ENCODE measurements at regions not wholly inside any gene's neighbourhood (a gene's known extent, or its start where the extent isn't known, plus 50 kb on each side); places are given as distances from the start of the nearest gene placed in this dataset.

- TF ChIP-seq CTCF (IDR thresholded peaks at IDR 0.05) (no peak), POLR2A (IDR thresholded peaks at IDR 0.05) (no peak)
These were observed 446.0 kb downstream of the EFNB2 start for GRCh38 chr13:106089261-106089980.

Measured in lower leg skin (tissue), 3 donors.